Epithelial cell of proximal tubule (primary cell): ENCODE measurements at regions not wholly inside any gene's neighbourhood (a gene's known extent, or its start where the extent isn't known, plus 50 kb on each side); places are given as distances from the start of the nearest gene placed in this dataset.

Source experiments
- DNase-seq: peaks from one replicate; pipeline ENCODE4 v3.0.0-alpha.2; 2011; ENCODE audit warnings: low read depth
- H3K4me3 ChIP-seq: 2 replicates; pipeline ENCODE4 v1.5.1; 2011; ENCODE audit warnings: low read depth, mild to moderate bottlenecking, low read length
- TF ChIP-seq, protein P1 (sequence below): conservative IDR thresholded peaks from 2 replicates; pipeline ENCODE4 v1.5.1; 2012; ENCODE audit warnings: low read depth, mild to moderate bottlenecking, low read length

DNA sequence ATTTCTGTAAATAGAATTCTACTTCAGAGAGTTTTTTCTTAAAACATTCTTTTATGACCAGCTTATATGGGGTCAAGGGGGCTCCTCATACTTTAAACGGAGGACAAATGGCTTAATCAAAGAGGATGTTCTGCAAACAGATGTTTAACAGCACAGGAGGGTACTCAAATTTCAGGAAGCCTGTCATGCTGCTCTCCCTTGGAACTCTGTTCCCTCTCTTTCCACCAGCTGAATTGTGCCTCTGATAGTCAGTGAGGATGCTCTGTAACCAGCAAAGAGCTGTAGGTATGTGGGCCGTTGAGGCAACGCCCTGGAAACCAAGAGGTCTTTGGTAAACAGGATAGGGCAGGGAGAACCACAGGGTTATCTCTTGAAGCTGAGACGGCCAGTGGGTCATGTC is 161.1 kb downstream of the C5orf15 start:
- TF ChIP-seq, protein P1, sequence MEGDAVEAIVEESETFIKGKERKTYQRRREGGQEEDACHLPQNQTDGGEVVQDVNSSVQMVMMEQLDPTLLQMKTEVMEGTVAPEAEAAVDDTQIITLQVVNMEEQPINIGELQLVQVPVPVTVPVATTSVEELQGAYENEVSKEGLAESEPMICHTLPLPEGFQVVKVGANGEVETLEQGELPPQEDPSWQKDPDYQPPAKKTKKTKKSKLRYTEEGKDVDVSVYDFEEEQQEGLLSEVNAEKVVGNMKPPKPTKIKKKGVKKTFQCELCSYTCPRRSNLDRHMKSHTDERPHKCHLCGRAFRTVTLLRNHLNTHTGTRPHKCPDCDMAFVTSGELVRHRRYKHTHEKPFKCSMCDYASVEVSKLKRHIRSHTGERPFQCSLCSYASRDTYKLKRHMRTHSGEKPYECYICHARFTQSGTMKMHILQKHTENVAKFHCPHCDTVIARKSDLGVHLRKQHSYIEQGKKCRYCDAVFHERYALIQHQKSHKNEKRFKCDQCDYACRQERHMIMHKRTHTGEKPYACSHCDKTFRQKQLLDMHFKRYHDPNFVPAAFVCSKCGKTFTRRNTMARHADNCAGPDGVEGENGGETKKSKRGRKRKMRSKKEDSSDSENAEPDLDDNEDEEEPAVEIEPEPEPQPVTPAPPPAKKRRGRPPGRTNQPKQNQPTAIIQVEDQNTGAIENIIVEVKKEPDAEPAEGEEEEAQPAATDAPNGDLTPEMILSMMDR: no peak
- no peak for DNase-seq
- no peak overlapping the region for H3K4me3 ChIP-seq

DNA sequence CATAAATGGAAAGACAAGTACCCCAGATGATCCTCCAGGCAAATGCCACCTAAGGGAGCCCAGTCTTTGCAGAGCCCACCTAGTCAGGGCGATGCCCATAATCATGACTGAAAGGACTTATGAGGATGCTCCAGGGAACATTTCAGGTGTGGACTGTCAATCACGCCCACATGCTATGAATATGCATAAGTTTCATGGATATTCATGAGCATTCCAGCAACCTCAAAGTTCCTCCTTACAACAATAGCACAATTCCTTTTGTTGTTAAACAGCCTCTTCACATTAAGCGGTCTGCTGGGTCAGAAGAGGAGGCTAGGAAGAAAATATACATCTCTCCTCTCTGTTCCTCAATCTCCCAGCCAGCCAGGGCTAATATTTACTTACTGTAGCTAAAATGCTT is 161.6 kb downstream of the C5orf15 start:
- TF ChIP-seq, protein P1: no peak
- DNase-seq: no peak
- H3K4me3 ChIP-seq: no peak overlapping the region

DNA sequence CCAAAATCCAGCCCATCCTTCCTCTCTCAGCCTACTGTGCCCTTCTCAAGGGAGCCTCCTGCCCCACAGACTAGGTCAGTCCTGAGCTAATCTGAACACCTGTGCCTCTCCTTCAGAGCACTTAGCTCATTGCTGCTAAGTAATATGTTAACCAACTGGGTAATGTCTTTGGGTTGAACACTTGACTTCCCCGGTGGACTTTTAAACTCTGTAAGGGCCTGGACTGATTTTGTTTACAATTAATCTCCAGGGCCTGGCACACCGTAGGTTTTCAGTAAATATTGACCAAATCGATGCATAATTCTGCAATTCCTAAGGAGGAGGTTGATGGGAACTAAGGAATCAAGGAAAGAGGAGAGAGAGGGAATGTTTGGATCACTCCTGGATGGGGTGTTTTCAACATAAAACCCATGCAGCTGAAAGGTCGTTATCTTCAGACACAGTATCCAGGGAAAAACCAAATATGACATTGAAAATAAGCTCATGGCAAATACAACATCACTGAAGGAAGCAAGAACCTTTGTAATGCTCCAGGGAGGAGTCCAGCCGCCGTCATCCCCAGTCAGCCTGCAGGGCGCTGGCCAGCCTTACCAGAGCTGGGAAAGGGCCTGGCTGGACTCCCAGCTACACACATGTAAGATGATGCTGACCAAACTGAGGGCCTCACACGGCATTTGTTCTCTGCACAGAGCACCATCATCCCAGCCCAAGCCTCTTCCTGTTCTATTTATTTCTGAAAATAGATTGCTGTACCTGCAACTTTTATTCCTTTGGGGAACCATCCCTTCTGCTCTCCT is 166.3 kb downstream of the C5orf15 start:
- no peak overlapping the region for H3K4me3 ChIP-seq
- TF ChIP-seq, protein P1: no peak
- DNase-seq: no peak

DNA sequence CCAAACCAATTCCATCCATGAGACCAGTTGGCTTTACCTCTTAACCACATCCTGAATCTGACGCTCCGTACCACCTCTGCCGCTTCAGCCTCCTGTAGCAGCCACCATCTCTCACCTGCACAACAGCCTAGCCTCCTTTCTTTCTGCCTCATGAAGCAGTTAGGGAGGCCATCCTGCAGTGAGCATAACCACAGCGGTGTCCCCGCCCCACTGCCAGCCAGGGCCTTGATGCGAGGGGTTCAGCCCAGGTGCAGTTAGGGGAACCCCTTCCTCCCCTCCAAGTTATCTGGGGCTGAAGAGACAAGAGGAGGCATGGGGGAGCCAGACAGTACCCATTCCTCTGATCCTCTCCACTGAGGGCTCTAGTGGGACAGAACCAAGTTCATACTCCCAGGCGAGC is 167.0 kb downstream of the C5orf15 start:
- no peak for DNase-seq
- TF ChIP-seq, protein P1: no peak
- H3K4me3 ChIP-seq: no peak overlapping the region

DNA sequence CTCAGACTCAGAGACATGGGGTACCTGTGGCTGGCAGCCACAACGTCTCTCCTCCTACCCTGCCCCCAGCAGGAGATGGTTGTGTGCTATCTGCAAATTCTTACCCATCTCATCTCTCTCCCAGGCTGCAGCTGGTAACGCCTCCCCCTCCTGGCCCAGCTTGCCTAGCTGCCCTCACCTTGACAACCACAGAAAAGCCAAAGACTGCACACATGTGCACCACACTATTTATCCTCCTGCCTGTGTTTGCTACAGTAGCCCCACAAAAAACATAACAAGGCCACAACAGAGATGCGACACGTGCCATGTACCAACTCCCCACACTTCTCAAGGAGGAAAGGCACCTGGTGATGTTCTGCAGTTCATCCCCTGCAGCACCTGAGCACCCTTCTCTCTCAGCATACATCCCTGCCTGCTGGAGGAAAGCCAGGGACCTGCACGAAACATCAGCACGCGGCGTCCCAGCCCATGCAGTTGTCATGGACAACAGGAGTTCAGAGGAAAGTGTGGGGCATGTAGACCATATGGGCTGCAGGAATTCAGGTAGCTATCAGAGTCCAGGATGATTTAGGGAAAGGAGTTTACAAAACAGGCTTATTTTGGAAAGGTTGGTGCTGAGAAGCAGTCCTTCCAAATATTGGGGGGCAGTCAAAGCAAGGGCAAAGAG is 168.7 kb downstream of the C5orf15 start:
- no peak overlapping the region for H3K4me3 ChIP-seq
- TF ChIP-seq, protein P1: no peak
- no peak for DNase-seq

DNA sequence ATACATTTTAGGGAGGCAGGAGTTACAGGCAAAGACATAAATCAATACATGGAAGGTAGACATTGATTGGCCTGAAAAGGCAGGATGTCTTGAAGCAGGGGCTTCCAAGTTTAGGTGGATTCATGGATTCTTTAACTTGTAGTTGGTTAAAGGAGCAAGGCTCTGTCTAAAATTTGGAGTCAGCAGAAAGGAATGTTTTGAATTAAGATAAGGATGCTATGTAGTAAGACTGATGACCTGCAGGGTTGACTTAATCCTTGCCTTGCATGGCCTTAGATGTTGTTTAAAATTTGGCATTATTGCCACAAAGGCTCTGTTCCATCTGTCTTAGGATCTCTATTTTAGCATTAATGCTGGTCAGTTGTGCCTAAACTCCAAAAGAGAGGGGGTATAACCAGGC is 171.3 kb downstream of the C5orf15 start:
- DNase-seq: no peak
- no peak overlapping the region for H3K4me3 ChIP-seq
- TF ChIP-seq, protein P1: no peak
